ENCODE measurements at regions not wholly inside any gene's neighbourhood (a gene's known extent, or its start where the extent isn't known, plus 50 kb on each side); places are given as distances from the start of the nearest gene placed in this dataset.
"Not testable (repeated sequence)": the region's sequence is repeated elsewhere in the genome, so short reads cannot be mapped to it uniquely, and the experiment has no call there.

DNA sequence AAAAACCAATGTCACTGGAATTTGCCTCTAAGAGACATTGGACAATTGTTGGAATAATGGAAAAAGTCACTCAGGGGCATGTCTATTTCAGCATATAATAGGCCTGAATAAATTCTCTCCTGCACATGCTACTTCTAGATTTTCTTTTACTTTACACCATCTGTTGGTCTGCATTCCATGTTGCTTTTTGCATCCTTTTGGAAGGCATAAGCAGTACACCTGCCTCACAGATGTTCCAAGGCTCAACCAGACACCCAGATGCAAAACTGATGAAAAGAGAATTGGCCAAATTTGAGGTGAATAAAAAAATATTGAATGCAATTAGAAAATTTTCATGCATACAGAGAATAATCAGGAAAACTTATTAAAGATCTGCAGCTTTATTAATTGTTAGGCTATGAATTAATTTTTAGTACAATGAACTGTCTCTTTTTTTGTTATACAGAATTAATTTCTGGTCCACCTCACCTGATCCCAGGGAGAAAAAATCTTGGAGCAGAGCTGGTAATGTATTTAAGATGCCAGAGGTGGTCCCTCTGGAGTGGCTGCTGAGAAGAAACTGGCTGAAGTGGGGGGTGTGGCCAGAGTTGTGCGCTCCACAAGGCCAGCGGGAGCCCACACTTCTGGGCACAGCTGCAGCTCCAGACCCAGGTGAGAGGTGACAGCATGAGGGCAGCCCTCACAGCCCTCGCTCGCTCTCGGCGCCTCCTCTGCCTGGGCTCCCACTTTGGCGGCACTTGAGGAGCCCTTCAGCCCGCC, 778.6 kb downstream of the CDH11 start:
- POLR2A ChIA-PET = no interaction called here
- Mint-ChIP-seq H3K9me3 (peaks cover 7% of the 10 kb centered on the region), H3K27ac (no peak overlapping the region), H3K27me3 (no peaks in the 10 kb centered on the region), H3K36me3 (ENCODE audit: low read depth) (no peaks in the 10 kb centered on the region), H3K4me1 (ENCODE audit: low read depth) (no peaks in the 10 kb centered on the region), H3K4me3 (no peak overlapping the region)
- no peak overlapping the region for H3K4me3 ChIP-seq (ENCODE audit: low read length)
- CTCF ChIA-PET = no interaction called here
- ATAC-seq (ENCODE audit: poor library complexity) (no peak), DNase-seq (no peak)
- H3K27me3 ChIP-seq (ENCODE audit: control insufficient read depth in 1 of 2, insufficient read depth in 2 of 2, low read length in 2 of 2) = no peaks in the 10 kb centered on the region
- H3K9me3 ChIP-seq (ENCODE audit: control insufficient read depth in 1 of 2, insufficient read depth in 1 of 2, low read length in 2 of 2) = peaks cover 4 to 28% of the 10 kb centered on the region in 2 experiments
- H3K27ac ChIP-seq (ENCODE audit: low read depth in 1 of 2, low read length in 2 of 2) = no peak overlapping the region
- intact Hi-C loops (cut with DNase I, micrococcal nuclease) = no loop called here
- TF ChIP-seq CTCF (IDR thresholded peaks at IDR 0.05) = no peak
- no peaks in the 10 kb centered on the region for H3K4me1 ChIP-seq (ENCODE audit: insufficient read depth, low read length)
- H3K36me3 ChIP-seq (ENCODE audit: insufficient read depth, low read length) = no peaks in the 10 kb centered on the region

GRCh38 chr16:64341336-64341735, 780.5 kb downstream of the CDH11 start:
- ATAC-seq (ENCODE audit: poor library complexity); H3K27me3 ChIP-seq (ENCODE audit: control insufficient read depth in 1 of 2, insufficient read depth in 2 of 2, low read length in 2 of 2); H3K4me1 ChIP-seq (ENCODE audit: insufficient read depth, low read length); H3K27ac ChIP-seq (ENCODE audit: low read depth in 1 of 2, low read length in 2 of 2); H3K4me3 ChIP-seq (ENCODE audit: low read length); H3K36me3 ChIP-seq (ENCODE audit: insufficient read depth, low read length); H3K4me1 Mint-ChIP-seq (ENCODE audit: low read depth); H3K27me3 Mint-ChIP-seq; H3K27ac Mint-ChIP-seq; H3K4me3 Mint-ChIP-seq; POLR2A ChIA-PET; CTCF ChIA-PET; intact Hi-C loops (cut with DNase I, micrococcal nuclease); DNase-seq; H3K36me3 Mint-ChIP-seq (ENCODE audit: low read depth): not testable (repeated sequence)
- H3K9me3 Mint-ChIP-seq = peaks cover 11% of the 10 kb centered on the region
- H3K9me3 ChIP-seq (ENCODE audit: control insufficient read depth in 1 of 2, insufficient read depth in 1 of 2, low read length in 2 of 2) = peaks cover 7 to 28% of the 10 kb centered on the region in 2 experiments

- Mint-ChIP-seq H3K4me1 (ENCODE audit: low read depth) (no peaks in the 10 kb centered on the region), H3K9me3 (peaks cover 11% of the 10 kb centered on the region), H3K36me3 (ENCODE audit: low read depth) (no peaks in the 10 kb centered on the region), H3K27ac (no peak overlapping the region), H3K27me3 (no peaks in the 10 kb centered on the region), H3K4me3 (no peak overlapping the region)
- no peak overlapping the region for H3K27ac ChIP-seq (ENCODE audit: low read depth in 1 of 2, low read length in 2 of 2)
- ChIA-PET POLR2A (no interaction called here), CTCF (no interaction called here)
- no peak overlapping the region for H3K4me3 ChIP-seq (ENCODE audit: low read length)
- DNase-seq (no peak), ATAC-seq (ENCODE audit: poor library complexity) (no peak)
- H3K36me3 ChIP-seq (ENCODE audit: insufficient read depth, low read length) = no peaks in the 10 kb centered on the region
- H3K27me3 ChIP-seq (ENCODE audit: control insufficient read depth in 1 of 2, insufficient read depth in 2 of 2, low read length in 2 of 2) = no peaks in the 10 kb centered on the region
- intact Hi-C loops (cut with DNase I, micrococcal nuclease) = no loop called here
- no peak for TF ChIP-seq CTCF (IDR thresholded peaks at IDR 0.05)
- H3K9me3 ChIP-seq (ENCODE audit: control insufficient read depth in 1 of 2, insufficient read depth in 1 of 2, low read length in 2 of 2) = peaks cover 7 to 9% of the 10 kb centered on the region in 2 experiments
- H3K4me1 ChIP-seq (ENCODE audit: insufficient read depth, low read length) = no peaks in the 10 kb centered on the region
Observed at GRCh38 chr16:64339052-64339770, 782.7 kb downstream of the CDH11 start.

Data from CD4-positive, alpha-beta T cell (primary cell).